Stimulated activated CD8-positive, alpha-beta memory T cell treated with anti-CD3 and anti-CD28 coated beads, Interleukin-15, amount 100 ng/mL, for 48 hours (primary cell): ENCODE measurements at regions not wholly inside any gene's neighbourhood (a gene's known extent, or its start where the extent isn't known, plus 50 kb on each side); places are given as distances from the start of the nearest gene placed in this dataset.
A peak's percentile ranks its signal among the peaks of the same experiment; 100 is the strongest.
"Not testable (repeated sequence)": the region's sequence is repeated elsewhere in the genome, so short reads cannot be mapped to it uniquely, and the experiment has no call there.

ENCODE experiments used
- DNase-seq, 2 donors: peaks; one replicate each; pipeline ENCODE4 v3.0.0-alpha.2; 2020; ENCODE audit warnings: low read depth in 2 of 2

GRCh38 chr5:174916924-174917323 lies 192.5 kb downstream of the MSX2 start:
- not testable (repeated sequence) for DNase-seq

GRCh38 chr5:174916227-174916626 lies 191.8 kb downstream of the MSX2 start:
- no peak for DNase-seq

GRCh38 chr5:174911118-174911517 lies 186.7 kb downstream of the MSX2 start:
- no peak for DNase-seq

GRCh38 chr5:174910245-174910737 lies 185.9 kb downstream of the MSX2 start:
- peak; percentile 26 to 35 for DNase-seq

- no peak for DNase-seq
Measured at GRCh38 chr5:174903172-174903732, 178.9 kb downstream of the MSX2 start.

GRCh38 chr5:174901336-174901735 lies 177.0 kb downstream of the MSX2 start:
- no peak for DNase-seq

GRCh38 chr5:174900240-174900865 lies 176.0 kb downstream of the MSX2 start:
- DNase-seq, result no peak

GRCh38 chr5:174897281-174897950 lies 173.0 kb downstream of the MSX2 start:
- DNase-seq, result no peak

- DNase-seq, result no peak
Measured at GRCh38 chr5:174895360-174895759, 171.0 kb downstream of the MSX2 start.

GRCh38 chr5:174892742-174893141 lies 168.4 kb downstream of the MSX2 start:
- DNase-seq, result no peak

GRCh38 chr5:174880412-174881200 lies 156.2 kb downstream of the MSX2 start:
- not testable (repeated sequence) for DNase-seq

GRCh38 chr5:174877987-174878386 lies 153.6 kb downstream of the MSX2 start:
- DNase-seq, result no peak

- DNase-seq, result no peak
Measured at GRCh38 chr5:174872271-174872670, 147.9 kb downstream of the MSX2 start.

GRCh38 chr5:174852143-174852542 lies 127.8 kb downstream of the MSX2 start:
- no peak for DNase-seq

- DNase-seq, result no peak
Measured at GRCh38 chr5:174850565-174851169, 126.3 kb downstream of the MSX2 start.

- no peak for DNase-seq
Measured at GRCh38 chr5:174849426-174849825, 125.0 kb downstream of the MSX2 start.

- no peak for DNase-seq
Measured at GRCh38 chr5:174844971-174845370, 120.6 kb downstream of the MSX2 start.

- no peak for DNase-seq
Measured at GRCh38 chr5:174843263-174844250, 119.2 kb downstream of the MSX2 start.

GRCh38 chr5:174840435-174840834 lies 116.1 kb downstream of the MSX2 start:
- no peak for DNase-seq

GRCh38 chr5:174839196-174839595 lies 114.8 kb downstream of the MSX2 start:
- no peak for DNase-seq
